Natural killer cell (primary cell): ENCODE measurements at regions not wholly inside any gene's neighbourhood (a gene's known extent, or its start where the extent isn't known, plus 50 kb on each side); places are given as distances from the start of the nearest gene placed in this dataset.

ENCODE experiments used
- ATAC-seq, 3 donors: fragments of 150-1000 bp in 2 of 3; fragments of 200-7000 bp in 1 of 3; cut with Tn5 transposase; 1 replicate in 1 of 3; 2 replicates in 2 of 3; pipeline ENCODE4 v1.10.0; 2021; ENCODE audit warnings: mild to moderate bottlenecking in 2 of 3, moderate library complexity in 2 of 3
- DNase-seq, 2 donors: peaks; one replicate each; pipeline versions ENCODE4 v3.0.0 to v3.0.0-alpha.2; 2013 to 2021; ENCODE audit warnings: mixed read lengths in 1 of 2
- H3K27ac ChIP-seq: one replicate; pipeline ENCODE4 v1.5.1; 2013; ENCODE audit warnings: mild to moderate bottlenecking, low read length
- H3K27me3 ChIP-seq: one replicate; pipeline ENCODE4 v1.6.1; 2013; ENCODE audit warnings: low read length; ENCODE audit not compliant: control insufficient read depth, insufficient read depth
- H3K36me3 ChIP-seq: one replicate; pipeline ENCODE4 v1.6.1; 2013; ENCODE audit warnings: low read length; ENCODE audit not compliant: control insufficient read depth, insufficient read depth
- H3K4me1 ChIP-seq: one replicate; pipeline ENCODE4 v1.6.1; 2013; ENCODE audit warnings: low read length; ENCODE audit not compliant: control insufficient read depth, insufficient read depth
- H3K4me3 ChIP-seq: one replicate; pipeline ENCODE4 v1.5.1; 2013; ENCODE audit warnings: low read length
- H3K9me3 ChIP-seq: one replicate; pipeline ENCODE4 v1.6.1; 2013; ENCODE audit warnings: low read length; ENCODE audit not compliant: control insufficient read depth, insufficient read depth
- H3K27ac Mint-ChIP-seq, 2 donors: one replicate each; pipeline ENCODE4 v1.8.0; 2022; ENCODE audit warnings: mild to moderate bottlenecking in 2 of 2, mixed read lengths in 2 of 2, moderate library complexity in 1 of 2
- H3K27me3 Mint-ChIP-seq, 2 donors: one replicate each; pipeline ENCODE4 v1.8.0; 2022; ENCODE audit warnings: low read depth in 2 of 2, mixed read lengths in 2 of 2
- H3K36me3 Mint-ChIP-seq: one replicate; pipeline ENCODE4 v1.8.0; 2022; ENCODE audit warnings: mixed read lengths
- H3K4me1 Mint-ChIP-seq, 2 donors: one replicate each; pipeline ENCODE4 v1.8.0; 2022; ENCODE audit warnings: mixed read lengths in 2 of 2
- H3K4me3 Mint-ChIP-seq: one replicate; pipeline ENCODE4 v1.8.0; 2022; ENCODE audit warnings: mild to moderate bottlenecking, moderate library complexity, mixed read lengths
- H3K9me3 Mint-ChIP-seq, 2 donors: one replicate each; pipeline ENCODE4 v1.8.0; 2022; ENCODE audit warnings: mixed read lengths in 2 of 2
- WGBS: methylation state at CpG from one replicate; pipeline ENCODE4 v1.1.7; 2013; ENCODE audit warnings: missing lambda C conversion rate; ENCODE audit not compliant: insufficient coverage; 5-methylcytosine and 5-hydroxymethylcytosine counted together
- intact Hi-C: fragments of 100-400 bp; cut with micrococcal nuclease; formaldehyde crosslinking; loops from one replicate; pipeline ENCODE4 v1.14.2; 2022
- TF ChIP-seq, protein P1 (sequence below): fragments of 200-600 bp; IDR thresholded peaks from one replicate; pipeline ENCODE4 v1.8.0; 2022; ENCODE audit warnings: antibody characterized with exemption

DNA sequence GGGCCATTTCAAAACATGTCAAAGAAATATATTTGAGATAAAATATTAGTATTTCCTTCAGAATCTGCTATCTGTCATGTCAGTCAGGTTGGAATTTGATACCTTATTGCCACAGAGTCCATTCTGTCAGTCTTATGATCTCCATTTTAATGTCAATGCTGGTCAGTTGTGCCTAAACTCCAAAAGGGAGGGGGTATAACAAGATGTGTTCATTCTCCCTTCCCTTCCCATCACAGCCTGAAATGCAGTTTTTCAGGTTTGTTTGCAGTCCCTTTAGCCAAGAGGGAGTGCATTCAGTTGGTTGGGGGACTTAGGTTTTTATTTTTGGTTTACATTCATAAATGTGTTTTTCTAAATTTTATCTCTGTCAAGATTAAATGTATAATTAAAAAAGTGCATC is 59.8 kb upstream of the INHBA start:
- no peaks in the 10 kb centered on the region for H3K4me1 Mint-ChIP-seq
- no peak for DNase-seq

DNA sequence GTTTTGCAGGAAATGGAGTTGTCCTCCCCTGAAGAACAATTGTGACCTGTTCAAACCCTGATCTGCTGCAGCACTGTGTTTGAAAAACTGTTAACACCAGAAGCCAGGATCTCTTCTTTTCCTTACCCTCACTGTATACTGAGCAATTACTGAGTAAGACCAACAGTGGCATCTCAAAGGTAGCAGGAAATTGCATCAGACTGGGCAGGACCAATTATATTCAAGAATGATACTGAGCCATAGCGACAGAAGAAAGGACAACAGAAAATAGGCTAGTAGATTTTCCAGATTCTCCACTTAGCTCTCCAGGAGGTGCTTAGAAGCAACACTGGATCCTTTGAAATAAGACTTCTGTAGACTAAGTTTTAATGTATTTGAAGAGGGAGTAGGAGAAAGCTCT is 57.4 kb upstream of the INHBA start:
- Mint-ChIP-seq H3K36me3 (no peaks in the 10 kb centered on the region), H3K9me3 (peaks cover 0 to 2% of the 10 kb centered on the region in 2 donors), H3K27ac (no peak overlapping the region), H3K27me3 (peaks cover 0 to 8% of the 10 kb centered on the region in 2 donors), H3K4me1 (no peaks in the 10 kb centered on the region), H3K4me3 (no peak overlapping the region)
- Histone ChIP-seq H3K36me3 (no peaks in the 10 kb centered on the region), H3K4me1 (no peaks in the 10 kb centered on the region), H3K4me3 (no peak overlapping the region), H3K27me3 (no peaks in the 10 kb centered on the region), H3K27ac (no peak overlapping the region), H3K9me3 (peaks cover 9% of the 10 kb centered on the region)
- intact Hi-C loops, result no loop called here
- ATAC-seq (no peak), DNase-seq (no peak)
- WGBS, result 86% methylated on average over 1 of the region's 1 CpG
- TF ChIP-seq, protein P1, sequence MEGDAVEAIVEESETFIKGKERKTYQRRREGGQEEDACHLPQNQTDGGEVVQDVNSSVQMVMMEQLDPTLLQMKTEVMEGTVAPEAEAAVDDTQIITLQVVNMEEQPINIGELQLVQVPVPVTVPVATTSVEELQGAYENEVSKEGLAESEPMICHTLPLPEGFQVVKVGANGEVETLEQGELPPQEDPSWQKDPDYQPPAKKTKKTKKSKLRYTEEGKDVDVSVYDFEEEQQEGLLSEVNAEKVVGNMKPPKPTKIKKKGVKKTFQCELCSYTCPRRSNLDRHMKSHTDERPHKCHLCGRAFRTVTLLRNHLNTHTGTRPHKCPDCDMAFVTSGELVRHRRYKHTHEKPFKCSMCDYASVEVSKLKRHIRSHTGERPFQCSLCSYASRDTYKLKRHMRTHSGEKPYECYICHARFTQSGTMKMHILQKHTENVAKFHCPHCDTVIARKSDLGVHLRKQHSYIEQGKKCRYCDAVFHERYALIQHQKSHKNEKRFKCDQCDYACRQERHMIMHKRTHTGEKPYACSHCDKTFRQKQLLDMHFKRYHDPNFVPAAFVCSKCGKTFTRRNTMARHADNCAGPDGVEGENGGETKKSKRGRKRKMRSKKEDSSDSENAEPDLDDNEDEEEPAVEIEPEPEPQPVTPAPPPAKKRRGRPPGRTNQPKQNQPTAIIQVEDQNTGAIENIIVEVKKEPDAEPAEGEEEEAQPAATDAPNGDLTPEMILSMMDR, result no peak

More for the DNA sequence above, 59.8 kb upstream of the INHBA start:
- Histone ChIP-seq H3K4me3 (no peak overlapping the region), H3K27me3 (no peaks in the 10 kb centered on the region), H3K36me3 (no peaks in the 10 kb centered on the region), H3K9me3 (peaks cover 6% of the 10 kb centered on the region), H3K4me1 (no peaks in the 10 kb centered on the region), H3K27ac (no peak overlapping the region)
- H3K27me3 Mint-ChIP-seq, result peaks cover 3 to 8% of the 10 kb centered on the region in 2 donors
- no peak overlapping the region for H3K4me3 Mint-ChIP-seq
- TF ChIP-seq, protein P1, result no peak
- peaks cover 0 to 2% of the 10 kb centered on the region in 2 donors for H3K9me3 Mint-ChIP-seq
- H3K27ac Mint-ChIP-seq, result no peak overlapping the region
- no peaks in the 10 kb centered on the region for H3K36me3 Mint-ChIP-seq
- no peak for ATAC-seq
- intact Hi-C loops, result no loop called here

DNA sequence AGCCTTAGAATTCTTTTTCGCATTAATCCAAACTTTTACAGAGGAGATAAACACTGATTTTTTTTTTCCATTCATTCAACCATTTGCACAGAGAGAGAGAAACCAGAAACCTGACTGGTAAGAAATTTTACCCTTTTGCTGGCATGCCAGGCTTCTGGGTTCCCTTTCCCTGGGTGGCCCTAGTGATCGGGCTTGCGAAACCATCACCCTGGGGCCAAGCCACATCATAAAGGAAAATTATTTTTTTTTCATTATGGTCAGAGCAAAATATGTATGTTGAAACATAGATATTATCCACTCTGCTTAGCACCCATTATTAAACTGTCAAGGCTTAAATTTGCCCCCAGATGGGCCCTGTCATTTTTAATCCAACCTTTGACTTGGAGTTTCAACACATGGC is 55.4 kb upstream of the INHBA start:
- WGBS, result 91% methylated on average over 1 of the region's 3 CpGs
- no peaks in the 10 kb centered on the region for H3K27me3 ChIP-seq
- Mint-ChIP-seq H3K27me3 (peaks cover 0 to 3% of the 10 kb centered on the region in 2 donors), H3K4me1 (no peaks in the 10 kb centered on the region), H3K36me3 (no peaks in the 10 kb centered on the region), H3K9me3 (peaks cover 2% of the 10 kb centered on the region in 2 donors), H3K4me3 (no peak overlapping the region), H3K27ac (no peak overlapping the region)
- intact Hi-C loops, result no loop called here
- no peak for ATAC-seq
- H3K4me1 ChIP-seq, result no peaks in the 10 kb centered on the region
- no peak overlapping the region for H3K27ac ChIP-seq
- no peak overlapping the region for H3K4me3 ChIP-seq
- TF ChIP-seq, protein P1, result no peak
- H3K9me3 ChIP-seq, result peaks cover 9% of the 10 kb centered on the region
- DNase-seq, result no peak
- H3K36me3 ChIP-seq, result no peaks in the 10 kb centered on the region

DNA sequence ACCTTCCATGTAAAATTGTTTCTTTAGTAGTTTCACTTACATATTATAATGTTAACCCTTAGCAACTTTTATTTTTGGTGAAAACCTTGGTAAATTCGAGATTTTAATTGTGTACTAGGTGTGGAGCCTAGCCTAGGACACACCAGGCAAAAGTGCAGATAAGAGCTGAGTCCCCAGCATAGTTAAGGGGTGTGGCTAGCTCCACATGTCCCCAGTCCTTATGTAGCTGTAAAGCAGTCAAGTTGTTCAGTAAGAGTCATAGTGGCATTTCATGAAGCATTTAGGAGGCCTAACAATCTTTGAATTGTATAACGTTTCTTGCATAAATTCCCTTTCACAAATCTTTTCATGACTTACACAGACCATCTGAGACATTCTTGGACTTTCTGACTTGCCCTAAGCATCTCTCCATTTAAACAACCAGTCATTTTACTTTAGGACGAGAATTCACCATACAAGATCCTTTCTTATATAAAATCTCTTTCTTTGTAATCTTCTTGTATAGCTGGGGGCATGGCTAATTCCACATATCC is 53.8 kb upstream of the INHBA start:
- H3K9me3 Mint-ChIP-seq, result peaks cover 2% of the 10 kb centered on the region in 2 donors
- H3K27ac Mint-ChIP-seq, result no peak overlapping the region
- no peaks in the 10 kb centered on the region for H3K4me1 Mint-ChIP-seq
- H3K9me3 ChIP-seq, result peaks cover 9% of the 10 kb centered on the region
- 68% methylated on average over 3 of the region's 3 CpGs for WGBS
- H3K4me3 Mint-ChIP-seq, result no peak overlapping the region
- H3K27me3 Mint-ChIP-seq, result no peaks in the 10 kb centered on the region
- H3K27me3 ChIP-seq, result no peaks in the 10 kb centered on the region
- no peak overlapping the region for H3K4me3 ChIP-seq
- no peaks in the 10 kb centered on the region for H3K36me3 ChIP-seq
- H3K27ac ChIP-seq, result no peak overlapping the region
- intact Hi-C loops, result no loop called here
- H3K4me1 ChIP-seq, result no peaks in the 10 kb centered on the region
- ATAC-seq (no peak), DNase-seq (no peak)
- TF ChIP-seq, protein P1, result no peak
- no peaks in the 10 kb centered on the region for H3K36me3 Mint-ChIP-seq
